Fibroblast of mammary gland (primary cell): ENCODE measurements at regions not wholly inside any gene's neighbourhood (a gene's known extent, or its start where the extent isn't known, plus 50 kb on each side); places are given as distances from the start of the nearest gene placed in this dataset.

Experiments
- DNase-seq: peaks from one replicate; pipeline ENCODE4 v3.0.0-alpha.2; 2010; ENCODE audit warnings: low read depth
- H3K4me3 ChIP-seq: 2 replicates; pipeline ENCODE4 v1.5.1; 2011; ENCODE audit warnings: low read depth, mild to moderate bottlenecking, low read length, moderate library complexity; ENCODE audit not compliant: control insufficient read depth
- CTCF ChIP-seq: conservative IDR thresholded peaks from 2 replicates; pipeline ENCODE4 v1.5.1; 2011; ENCODE audit warnings: low read depth, low read length, inconsistent platforms; ENCODE audit not compliant: control insufficient read depth, insufficient read depth

GRCh38 chr2:20140321-20141055 is 84.4 kb downstream of the SDC1 start:
- TF ChIP-seq CTCF: no peak
- DNase-seq: no peak
- H3K4me3 ChIP-seq: no peak overlapping the region

- no peak for TF ChIP-seq CTCF
- no peak overlapping the region for H3K4me3 ChIP-seq
- DNase-seq: no peak
These were observed 85.3 kb downstream of the SDC1 start for GRCh38 chr2:20139407-20140172.

- DNase-seq: no peak
These were observed 86.2 kb downstream of the SDC1 start for GRCh38 chr2:20138696-20139095.

GRCh38 chr2:20137884-20138283 is 86.5 kb upstream of the LAPTM4A start:
- no peak for DNase-seq
- no peak for TF ChIP-seq CTCF
- H3K4me3 ChIP-seq: no peak overlapping the region

More at GRCh38 chr2:20138696-20139095, 86.2 kb downstream of the SDC1 start:
- H3K4me3 ChIP-seq: no peak overlapping the region
- no peak for TF ChIP-seq CTCF

GRCh38 chr2:20137131-20137571 is 85.7 kb upstream of the LAPTM4A start:
- TF ChIP-seq CTCF: no peak
- no peak for DNase-seq
- no peak overlapping the region for H3K4me3 ChIP-seq

- no peak for DNase-seq
- TF ChIP-seq CTCF: no peak
- no peak overlapping the region for H3K4me3 ChIP-seq
These were observed 84.7 kb upstream of the LAPTM4A start for GRCh38 chr2:20136149-20136548.
